ENCODE measurements at regions not wholly inside any gene's neighbourhood (a gene's known extent, or its start where the extent isn't known, plus 50 kb on each side); places are given as distances from the start of the nearest gene placed in this dataset.

GRCh38 chr5:91983869-91984268, 600.8 kb upstream of the ARRDC3 start:
- no peak overlapping the region for H3K4me3 Mint-ChIP-seq
- H3K36me3 Mint-ChIP-seq (ENCODE audit: low read depth) = no peaks in the 10 kb centered on the region
- no peaks in the 10 kb centered on the region for H3K9me3 Mint-ChIP-seq
- no peaks in the 10 kb centered on the region for H3K4me1 Mint-ChIP-seq (ENCODE audit: low read depth)
- no peaks in the 10 kb centered on the region for H3K27me3 Mint-ChIP-seq
- H3K27ac Mint-ChIP-seq = no peak overlapping the region

- no peak overlapping the region for H3K4me3 Mint-ChIP-seq
- peaks cover 3% of the 10 kb centered on the region for H3K9me3 Mint-ChIP-seq
- H3K27ac Mint-ChIP-seq = no peak overlapping the region
- H3K36me3 Mint-ChIP-seq (ENCODE audit: low read depth) = no peaks in the 10 kb centered on the region
- no peaks in the 10 kb centered on the region for H3K27me3 Mint-ChIP-seq
- H3K4me1 Mint-ChIP-seq (ENCODE audit: low read depth) = no peaks in the 10 kb centered on the region
Measured at GRCh38 chr5:91978221-91978882, 595.2 kb upstream of the ARRDC3 start.

GRCh38 chr5:91977579-91977978, 594.5 kb upstream of the ARRDC3 start:
- Mint-ChIP-seq H3K36me3 (ENCODE audit: low read depth) (no peaks in the 10 kb centered on the region), H3K27ac (no peak overlapping the region), H3K9me3 (peaks cover 3% of the 10 kb centered on the region), H3K27me3 (no peaks in the 10 kb centered on the region), H3K4me3 (no peak overlapping the region), H3K4me1 (ENCODE audit: low read depth) (no peaks in the 10 kb centered on the region)

- no peaks in the 10 kb centered on the region for H3K27me3 Mint-ChIP-seq
- H3K27ac Mint-ChIP-seq = no peak overlapping the region
- H3K9me3 Mint-ChIP-seq = peaks cover 3% of the 10 kb centered on the region
- H3K4me1 Mint-ChIP-seq (ENCODE audit: low read depth) = no peaks in the 10 kb centered on the region
- H3K36me3 Mint-ChIP-seq (ENCODE audit: low read depth) = no peaks in the 10 kb centered on the region
- H3K4me3 Mint-ChIP-seq = no peak overlapping the region
Measured at GRCh38 chr5:91976451-91976850, 593.3 kb upstream of the ARRDC3 start.

- Mint-ChIP-seq H3K27me3 (no peaks in the 10 kb centered on the region), H3K4me3 (no peak overlapping the region), H3K36me3 (ENCODE audit: low read depth) (no peaks in the 10 kb centered on the region), H3K9me3 (no peaks in the 10 kb centered on the region), H3K27ac (no peak overlapping the region), H3K4me1 (ENCODE audit: low read depth) (no peaks in the 10 kb centered on the region)
Measured at GRCh38 chr5:91963166-91963565, 580.0 kb upstream of the ARRDC3 start.

- Mint-ChIP-seq H3K4me1 (ENCODE audit: low read depth) (no peaks in the 10 kb centered on the region), H3K27me3 (no peaks in the 10 kb centered on the region), H3K27ac (no peak overlapping the region)
Measured at GRCh38 chr5:91957666-91958065, 574.5 kb upstream of the ARRDC3 start.

GRCh38 chr5:91956738-91957137, 573.6 kb upstream of the ARRDC3 start:
- Mint-ChIP-seq H3K36me3 (ENCODE audit: low read depth) (no peaks in the 10 kb centered on the region), H3K9me3 (no peaks in the 10 kb centered on the region), H3K4me3 (no peak overlapping the region), H3K4me1 (ENCODE audit: low read depth) (no peaks in the 10 kb centered on the region), H3K27me3 (no peaks in the 10 kb centered on the region), H3K27ac (no peak overlapping the region)

More at GRCh38 chr5:91957666-91958065, 574.5 kb upstream of the ARRDC3 start:
- Mint-ChIP-seq H3K4me3 (no peak overlapping the region), H3K36me3 (ENCODE audit: low read depth) (no peaks in the 10 kb centered on the region), H3K9me3 (no peaks in the 10 kb centered on the region)

GRCh38 chr5:91955610-91956009, 572.5 kb upstream of the ARRDC3 start:
- H3K4me3 Mint-ChIP-seq = no peak overlapping the region
- no peaks in the 10 kb centered on the region for H3K27me3 Mint-ChIP-seq
- H3K9me3 Mint-ChIP-seq = no peaks in the 10 kb centered on the region
- H3K27ac Mint-ChIP-seq = no peak overlapping the region
- H3K4me1 Mint-ChIP-seq (ENCODE audit: low read depth) = no peaks in the 10 kb centered on the region
- no peaks in the 10 kb centered on the region for H3K36me3 Mint-ChIP-seq (ENCODE audit: low read depth)

GRCh38 chr5:91954136-91954535, 571.0 kb upstream of the ARRDC3 start:
- H3K27me3 Mint-ChIP-seq = no peaks in the 10 kb centered on the region
- H3K4me3 Mint-ChIP-seq = no peak overlapping the region
- H3K9me3 Mint-ChIP-seq = no peaks in the 10 kb centered on the region
- H3K36me3 Mint-ChIP-seq (ENCODE audit: low read depth) = no peaks in the 10 kb centered on the region
- no peak overlapping the region for H3K27ac Mint-ChIP-seq
- H3K4me1 Mint-ChIP-seq (ENCODE audit: low read depth) = no peaks in the 10 kb centered on the region

GRCh38 chr5:91950328-91950727, 567.2 kb upstream of the ARRDC3 start:
- Mint-ChIP-seq H3K36me3 (ENCODE audit: low read depth) (no peaks in the 10 kb centered on the region), H3K27ac (no peak overlapping the region), H3K4me1 (ENCODE audit: low read depth) (no peaks in the 10 kb centered on the region), H3K27me3 (no peaks in the 10 kb centered on the region), H3K4me3 (no peak overlapping the region), H3K9me3 (no peaks in the 10 kb centered on the region)

GRCh38 chr5:91946870-91947269, 563.8 kb upstream of the ARRDC3 start:
- Mint-ChIP-seq H3K27ac (no peak overlapping the region), H3K4me3 (no peak overlapping the region), H3K4me1 (ENCODE audit: low read depth) (no peaks in the 10 kb centered on the region), H3K36me3 (ENCODE audit: low read depth) (no peaks in the 10 kb centered on the region), H3K9me3 (no peaks in the 10 kb centered on the region), H3K27me3 (no peaks in the 10 kb centered on the region)

GRCh38 chr5:91941588-91941987, 558.5 kb upstream of the ARRDC3 start:
- Mint-ChIP-seq H3K4me1 (ENCODE audit: low read depth) (no peaks in the 10 kb centered on the region), H3K27ac (no peak overlapping the region), H3K27me3 (no peaks in the 10 kb centered on the region), H3K4me3 (no peak overlapping the region), H3K9me3 (no peaks in the 10 kb centered on the region), H3K36me3 (ENCODE audit: low read depth) (no peaks in the 10 kb centered on the region)

- no peak overlapping the region for H3K4me3 Mint-ChIP-seq
- H3K4me1 Mint-ChIP-seq (ENCODE audit: low read depth) = no peaks in the 10 kb centered on the region
- no peaks in the 10 kb centered on the region for H3K27me3 Mint-ChIP-seq
- no peak overlapping the region for H3K27ac Mint-ChIP-seq
- H3K36me3 Mint-ChIP-seq (ENCODE audit: low read depth) = no peaks in the 10 kb centered on the region
- H3K9me3 Mint-ChIP-seq = no peaks in the 10 kb centered on the region
Measured at GRCh38 chr5:91938441-91938840, 555.3 kb upstream of the ARRDC3 start.

GRCh38 chr5:91937121-91937520, 554.0 kb upstream of the ARRDC3 start:
- Mint-ChIP-seq H3K27me3 (no peaks in the 10 kb centered on the region), H3K36me3 (ENCODE audit: low read depth) (no peaks in the 10 kb centered on the region), H3K27ac (no peak overlapping the region), H3K9me3 (no peaks in the 10 kb centered on the region), H3K4me1 (ENCODE audit: low read depth) (no peaks in the 10 kb centered on the region), H3K4me3 (no peak overlapping the region)

- Mint-ChIP-seq H3K27ac (no peak overlapping the region), H3K36me3 (ENCODE audit: low read depth) (no peaks in the 10 kb centered on the region), H3K27me3 (no peaks in the 10 kb centered on the region), H3K4me1 (ENCODE audit: low read depth) (no peaks in the 10 kb centered on the region), H3K9me3 (no peaks in the 10 kb centered on the region), H3K4me3 (no peak overlapping the region)
Measured at GRCh38 chr5:91929522-91929817, 546.4 kb upstream of the ARRDC3 start.

- H3K4me1 Mint-ChIP-seq (ENCODE audit: low read depth) = no peaks in the 10 kb centered on the region
- H3K27me3 Mint-ChIP-seq = no peaks in the 10 kb centered on the region
- H3K9me3 Mint-ChIP-seq = no peaks in the 10 kb centered on the region
- no peaks in the 10 kb centered on the region for H3K36me3 Mint-ChIP-seq (ENCODE audit: low read depth)
- H3K27ac Mint-ChIP-seq = no peak overlapping the region
- H3K4me3 Mint-ChIP-seq = no peak overlapping the region
Measured at GRCh38 chr5:91928754-91929521, 545.8 kb upstream of the ARRDC3 start.

Data from stimulated activated naive CD8-positive, alpha-beta T cell treated with anti-CD3 and anti-CD28 coated beads, Interleukin-15, Interleukin-2, amounts not matched to agents 100 ng/mL and 50 ng/mL, for 24 hours (primary cell).